T-helper 2 cell treated with Interferon-gamma antibody and Interleukin-4, amounts not matched to agents 5 μg/mL and 100 μg/mL, for 36 hours (primary cell): ENCODE measurements at regions not wholly inside any gene's neighbourhood (a gene's known extent, or its start where the extent isn't known, plus 50 kb on each side); places are given as distances from the start of the nearest gene placed in this dataset.

Experiments used
- DNase-seq: peaks from one replicate; pipeline ENCODE4 v3.0.0; 2021; ENCODE audit warnings: low spot score
- H3K27ac Mint-ChIP-seq: one replicate; pipeline ENCODE4 v1.8.0; 2021; ENCODE audit warnings: mild to moderate bottlenecking, mixed read lengths
- H3K27me3 Mint-ChIP-seq: one replicate; pipeline ENCODE4 v1.8.0; 2021; ENCODE audit warnings: low read depth, mixed read lengths
- H3K36me3 Mint-ChIP-seq: one replicate; pipeline ENCODE4 v1.8.0; 2021; ENCODE audit warnings: low read depth, mixed read lengths
- H3K4me1 Mint-ChIP-seq: one replicate; pipeline ENCODE4 v1.8.0; 2021; ENCODE audit warnings: low read depth, mixed read lengths
- H3K4me3 Mint-ChIP-seq: one replicate; pipeline ENCODE4 v1.8.0; 2022; ENCODE audit warnings: mild to moderate bottlenecking, moderate library complexity, mixed read lengths
- H3K9me3 Mint-ChIP-seq: one replicate; pipeline ENCODE4 v1.8.0; 2021; ENCODE audit warnings: mixed read lengths

GRCh38 chr12:102539651-102540553 lies 59.5 kb upstream of the IGF1 start:
- Mint-ChIP-seq H3K36me3 (no peaks in the 10 kb centered on the region), H3K27ac (no peak overlapping the region), H3K27me3 (peaks cover 9% of the 10 kb centered on the region), H3K4me1 (peaks cover 13% of the 10 kb centered on the region), H3K4me3 (no peak overlapping the region), H3K9me3 (no peaks in the 10 kb centered on the region)
- DNase-seq: no peak

GRCh38 chr12:102535306-102535705 lies 54.9 kb upstream of the IGF1 start:
- H3K4me1 Mint-ChIP-seq: no peaks in the 10 kb centered on the region
- H3K9me3 Mint-ChIP-seq: no peaks in the 10 kb centered on the region
- peaks cover 9% of the 10 kb centered on the region for H3K27me3 Mint-ChIP-seq
- no peak overlapping the region for H3K27ac Mint-ChIP-seq
- DNase-seq: no peak
- no peaks in the 10 kb centered on the region for H3K36me3 Mint-ChIP-seq
- no peak overlapping the region for H3K4me3 Mint-ChIP-seq

DNA sequence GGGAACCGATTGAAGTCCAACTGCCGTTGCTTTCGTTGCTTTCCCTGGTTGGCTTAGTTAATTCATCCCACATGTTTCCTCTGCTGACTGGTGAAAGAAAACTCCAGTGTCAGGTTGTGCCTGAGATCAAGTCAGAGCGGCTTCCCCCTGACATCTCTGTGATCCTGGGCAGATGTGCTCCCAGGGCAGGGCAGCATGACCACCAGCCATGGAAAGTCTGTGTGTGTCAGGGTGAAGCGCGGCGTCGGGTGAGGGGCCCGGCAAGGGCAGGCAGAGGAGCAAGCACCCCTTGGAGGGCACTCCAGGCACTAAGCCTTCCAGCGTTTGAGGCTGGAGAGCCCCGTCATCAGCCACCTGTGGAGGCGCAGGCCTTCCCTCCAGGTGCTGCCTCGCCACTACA lies 54.5 kb upstream of the IGF1 start:
- no peak for DNase-seq
- Mint-ChIP-seq H3K36me3 (no peaks in the 10 kb centered on the region), H3K27ac (no peak overlapping the region)

GRCh38 chr12:102533483-102534215 lies 53.3 kb upstream of the IGF1 start:
- Mint-ChIP-seq H3K4me3 (no peak overlapping the region), H3K27ac (no peak overlapping the region), H3K9me3 (no peaks in the 10 kb centered on the region), H3K4me1 (no peaks in the 10 kb centered on the region), H3K36me3 (no peaks in the 10 kb centered on the region), H3K27me3 (peaks cover 6% of the 10 kb centered on the region)
- DNase-seq: no peak

More for the DNA sequence above, 54.5 kb upstream of the IGF1 start:
- Mint-ChIP-seq H3K4me3 (no peak overlapping the region), H3K27me3 (peaks cover 9% of the 10 kb centered on the region), H3K9me3 (no peaks in the 10 kb centered on the region), H3K4me1 (no peaks in the 10 kb centered on the region)
